CD4-positive, alpha-beta T cell treated with Interleukin-12 subunit alpha and Interleukin-12 subunit beta, for 1 hour (primary cell): ENCODE measurements at regions not wholly inside any gene's neighbourhood (a gene's known extent, or its start where the extent isn't known, plus 50 kb on each side); places are given as distances from the start of the nearest gene placed in this dataset.
"Not testable (repeated sequence)": the region's sequence is repeated elsewhere in the genome, so short reads cannot be mapped to it uniquely, and the experiment has no call there.

Source experiments
- DNase-seq: peaks from one replicate; pipeline ENCODE4 v3.0.0-alpha.2; 2020

DNA sequence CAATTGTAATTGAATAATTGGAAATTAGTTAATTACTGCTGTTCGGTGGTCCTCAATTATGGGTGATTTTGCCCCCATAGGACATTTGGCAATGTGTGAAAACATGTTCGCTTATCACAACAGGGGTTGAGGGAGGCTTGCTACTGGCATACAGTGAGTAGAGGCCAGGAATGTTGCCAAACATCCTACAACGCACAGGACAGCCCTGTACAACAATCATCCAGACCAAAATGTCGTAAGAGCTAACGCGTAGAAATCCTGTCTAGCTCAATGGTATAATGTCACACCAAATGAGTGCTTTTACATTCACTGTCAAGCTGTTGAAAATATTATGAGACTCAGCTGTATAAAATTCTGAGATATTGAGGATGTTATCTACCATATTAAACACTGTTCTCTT, 464.4 kb upstream of the TUSC1 start:
- DNase-seq: no peak

DNA sequence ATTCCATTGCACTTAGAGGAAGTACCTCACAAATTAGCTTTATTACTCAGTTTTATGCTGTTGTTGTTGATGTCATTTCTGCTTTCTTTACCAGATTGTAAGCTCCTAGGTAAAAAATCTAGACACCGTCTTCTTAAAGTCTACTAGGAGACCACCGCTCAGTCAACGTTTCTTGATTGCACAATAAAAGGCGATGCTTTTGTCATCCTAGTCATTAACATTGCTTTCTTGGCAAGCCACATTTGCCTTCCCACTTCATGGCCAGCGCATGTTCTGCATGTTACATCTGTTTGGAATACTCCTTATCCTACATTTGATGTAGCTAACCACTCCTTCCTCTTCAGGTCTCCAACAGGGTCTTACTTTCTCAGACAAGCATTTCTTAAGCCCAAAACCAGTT, 464.0 kb upstream of the TUSC1 start:
- DNase-seq: no peak

DNA sequence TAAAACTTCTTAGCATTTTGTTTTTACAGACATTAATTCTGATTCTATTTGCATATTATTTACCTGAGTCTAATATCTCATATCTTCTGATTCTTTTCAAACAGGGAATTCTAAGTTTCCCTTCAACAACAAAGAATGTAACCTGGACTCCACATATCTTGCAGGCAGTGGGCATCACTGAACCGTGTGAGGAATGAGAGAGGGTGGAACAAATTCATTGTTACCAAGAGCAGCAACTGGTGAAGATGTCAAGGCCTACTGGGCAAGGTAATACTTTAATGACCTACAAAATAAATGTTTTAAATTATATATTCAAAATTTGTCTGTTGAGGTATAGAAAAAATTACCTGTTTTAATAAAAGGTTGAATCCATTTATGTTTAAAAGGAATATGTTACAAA, 455.3 kb upstream of the TUSC1 start:
- no peak for DNase-seq

DNA sequence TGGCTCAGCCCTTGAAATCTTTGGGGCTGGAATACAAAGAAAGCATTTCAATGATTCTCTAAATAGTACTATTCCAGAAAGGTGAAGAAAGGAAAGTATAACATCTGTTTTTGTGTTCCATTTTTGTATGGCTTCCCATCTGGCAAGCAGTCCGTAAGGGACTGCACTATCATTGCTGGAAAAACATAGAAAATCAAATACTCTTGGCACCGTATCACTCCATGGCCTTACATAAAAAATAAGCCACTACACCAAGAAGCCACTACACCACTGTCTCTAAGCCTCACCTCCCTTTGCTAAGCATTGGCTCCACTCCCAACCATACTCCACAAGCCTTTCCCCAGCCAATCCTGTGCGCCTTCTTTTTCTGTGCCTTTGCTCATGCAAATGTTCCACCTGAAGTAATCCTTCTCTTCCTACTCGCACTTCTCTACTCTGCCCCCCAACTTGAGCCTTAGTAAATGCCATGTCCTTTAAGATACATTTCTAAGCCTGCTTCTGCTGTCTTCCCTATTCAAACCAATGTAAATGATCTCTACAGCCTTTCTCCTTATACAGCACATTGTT, 454.6 kb upstream of the TUSC1 start:
- no peak for DNase-seq

DNA sequence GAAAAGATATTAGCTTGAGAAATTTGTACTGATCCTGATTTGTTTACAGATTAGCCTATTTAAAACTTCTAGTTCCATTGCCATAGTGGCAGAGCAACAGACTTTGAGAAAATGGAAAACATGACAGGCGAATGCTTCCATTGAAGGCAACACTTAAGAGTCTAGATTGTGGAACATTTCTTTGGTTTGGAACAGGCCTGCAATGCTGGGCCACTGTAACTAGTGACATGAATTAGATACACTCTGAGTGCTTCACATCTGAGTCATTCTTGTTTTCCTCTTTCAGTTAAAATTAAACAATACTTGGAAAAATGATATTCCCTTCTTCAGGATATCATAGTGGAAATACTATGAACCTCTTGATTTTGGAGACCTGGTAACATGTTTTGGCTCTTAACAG, 453.6 kb upstream of the TUSC1 start:
- DNase-seq: no peak

DNA sequence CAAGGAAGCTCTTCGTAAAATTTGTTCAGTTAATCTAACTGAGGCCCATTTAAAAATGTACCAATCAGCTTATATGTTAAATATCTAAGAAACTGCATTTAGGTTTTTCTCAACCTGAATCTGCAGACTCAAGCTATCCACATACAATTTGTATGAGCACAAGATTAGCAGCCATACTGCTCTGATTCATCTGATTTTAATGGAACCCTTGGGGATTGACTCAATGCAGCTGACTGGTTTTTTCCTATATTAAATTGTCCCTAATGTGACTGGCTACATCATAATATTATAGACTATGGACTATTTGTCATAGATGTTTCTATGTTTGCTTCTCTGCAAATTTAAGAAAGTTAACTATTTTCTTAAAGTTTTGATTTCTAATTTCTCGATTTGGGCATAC, 451.0 kb upstream of the TUSC1 start:
- no peak for DNase-seq

DNA sequence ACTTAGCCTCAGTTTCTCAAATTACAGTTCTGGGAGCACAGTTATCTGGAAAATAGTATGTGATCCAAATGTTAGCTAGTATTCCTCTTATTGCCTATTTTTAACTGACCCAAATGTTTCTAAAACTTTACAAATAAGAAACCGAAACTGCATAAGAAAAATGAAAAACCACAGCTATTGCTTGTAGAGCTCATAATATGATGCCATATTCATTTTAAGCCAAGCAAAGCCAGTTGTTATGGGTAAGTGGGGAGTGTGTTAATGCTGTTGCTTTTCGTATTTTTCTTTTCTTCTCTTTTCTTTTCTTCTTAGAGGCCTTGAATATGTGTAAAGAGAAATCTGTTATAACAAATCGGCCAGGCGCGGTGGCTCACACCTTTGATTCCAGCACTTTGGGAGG, 447.4 kb upstream of the TUSC1 start:
- no peak for DNase-seq

DNA sequence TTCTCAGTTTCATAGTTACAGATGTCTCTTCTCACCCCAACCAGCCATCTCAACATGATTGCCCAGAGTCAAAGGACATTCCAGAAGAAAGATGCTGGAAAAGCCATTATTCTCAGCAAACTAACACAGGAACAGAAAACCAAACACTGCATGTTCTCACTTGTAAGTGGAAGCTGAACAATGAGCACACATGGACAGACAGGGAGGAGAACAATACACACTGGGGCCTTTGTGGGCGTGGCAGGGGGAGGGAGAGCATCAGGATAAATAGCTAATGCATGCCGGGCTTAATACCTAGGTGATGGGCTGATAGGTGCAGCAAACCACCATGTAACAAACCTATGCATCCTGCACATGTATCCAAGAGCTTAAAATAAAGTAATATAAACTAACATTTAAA, 437.8 kb upstream of the TUSC1 start:
- not testable (repeated sequence) for DNase-seq

DNA sequence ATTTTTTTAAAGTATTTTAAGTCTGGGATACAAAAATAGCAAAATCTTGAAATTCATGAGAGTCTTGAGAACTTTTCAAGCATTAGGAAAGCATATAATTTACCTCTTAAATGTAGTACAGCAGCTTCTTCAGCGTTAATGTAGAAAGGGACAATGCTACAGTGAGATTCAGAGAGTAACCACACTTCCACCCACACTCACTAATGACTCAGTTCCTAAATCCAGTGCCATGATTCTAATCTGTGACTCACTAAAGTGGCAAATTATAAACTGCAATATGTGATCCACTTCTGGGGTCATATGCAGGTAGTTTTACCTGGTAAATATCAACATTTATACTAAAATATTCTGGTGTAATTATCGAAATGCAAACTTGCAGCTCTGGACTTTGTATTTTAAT, 434.5 kb upstream of the TUSC1 start:
- no peak for DNase-seq

DNA sequence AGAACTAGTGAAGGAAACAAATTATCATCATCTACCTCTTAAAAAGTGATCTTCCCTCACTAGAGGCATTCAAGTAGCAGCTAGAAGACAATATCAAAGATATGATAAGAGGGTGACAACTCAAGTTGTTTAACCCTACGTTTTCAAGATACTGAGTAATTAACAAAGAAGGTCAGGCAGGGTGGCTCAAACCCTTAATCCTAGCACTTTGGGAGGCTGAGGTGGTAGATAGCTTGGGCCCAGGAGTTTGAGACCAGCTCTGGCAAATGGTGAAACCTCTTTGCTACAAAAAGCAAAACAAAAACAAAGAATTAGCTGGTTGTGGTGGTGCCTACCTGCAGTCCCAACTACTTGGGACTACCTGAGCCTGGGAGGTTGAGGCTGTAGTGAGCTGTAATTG, 408.2 kb upstream of the TUSC1 start:
- DNase-seq: no peak

DNA sequence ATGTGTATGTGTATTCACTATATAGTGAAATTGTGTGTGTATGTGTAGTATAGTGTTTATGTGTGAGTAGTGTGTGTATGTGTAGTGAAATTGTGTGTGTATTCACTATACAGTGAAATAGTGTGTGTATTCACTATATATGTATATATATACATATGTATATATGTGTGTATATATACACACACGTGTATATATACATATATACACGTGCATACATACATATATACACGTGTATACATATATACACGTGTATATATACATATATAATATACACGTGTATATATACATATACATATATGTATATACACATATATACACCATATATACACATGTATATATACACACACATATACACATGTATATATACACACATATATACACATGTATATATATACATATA, 403.6 kb upstream of the TUSC1 start:
- no peak for DNase-seq

DNA sequence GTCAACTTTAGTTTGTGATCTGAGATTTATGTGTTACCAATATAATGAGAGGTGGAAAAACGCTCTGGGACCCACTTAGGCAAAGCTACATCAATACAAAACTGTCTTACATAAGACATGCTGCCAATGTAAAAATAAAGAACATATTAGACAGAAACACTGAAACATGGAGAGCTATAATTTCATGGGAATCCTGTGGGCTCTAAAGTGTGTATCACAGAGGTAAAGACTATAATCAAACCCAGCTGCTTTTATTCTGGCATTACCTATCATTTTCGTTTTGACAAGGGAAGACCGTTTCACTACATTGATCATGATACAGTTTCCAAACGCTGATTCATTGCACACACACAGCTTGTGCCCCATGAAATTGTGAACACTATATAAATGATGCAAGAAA, 400.5 kb upstream of the TUSC1 start:
- DNase-seq: no peak

DNA sequence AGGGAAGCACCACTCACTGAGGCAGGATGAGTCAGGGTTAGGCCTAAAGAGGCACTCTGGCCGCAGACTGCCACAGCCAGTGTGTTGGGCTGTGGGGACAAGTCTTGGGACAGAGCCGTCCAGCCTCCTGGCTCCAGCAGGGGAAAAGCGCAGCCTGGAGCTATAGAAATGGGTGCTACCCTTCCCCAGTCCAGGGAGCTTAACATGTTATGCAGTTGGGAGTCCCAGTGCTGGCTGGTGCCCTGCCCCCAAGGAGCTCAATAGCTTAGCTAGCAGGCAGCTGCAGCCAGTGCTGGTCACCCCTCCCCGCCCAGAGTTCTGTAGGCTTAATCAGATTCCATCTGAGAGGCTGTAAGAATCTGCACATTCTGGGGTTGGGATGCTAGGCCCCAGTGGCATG, 399.6 kb upstream of the TUSC1 start:
- no peak for DNase-seq

DNA sequence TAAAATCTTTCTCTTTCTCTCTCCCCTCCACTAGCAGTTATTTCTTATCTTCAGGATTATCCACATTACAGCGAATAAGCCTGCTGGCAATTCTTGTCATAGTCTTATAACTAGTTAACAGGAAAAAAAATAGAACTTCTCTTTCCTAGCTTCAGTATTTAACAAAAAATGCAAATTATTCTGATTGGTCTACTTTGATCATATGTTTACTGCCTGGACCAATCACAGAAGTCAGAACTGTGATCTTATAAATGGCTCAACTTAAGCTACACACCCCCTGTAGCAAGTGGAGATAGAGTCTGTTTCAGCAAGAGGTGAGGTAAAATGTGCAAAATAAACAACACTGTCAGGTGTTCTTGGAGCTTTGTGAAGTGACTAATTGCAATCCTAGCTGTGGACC, 389.4 kb upstream of the TUSC1 start:
- no peak for DNase-seq

DNA sequence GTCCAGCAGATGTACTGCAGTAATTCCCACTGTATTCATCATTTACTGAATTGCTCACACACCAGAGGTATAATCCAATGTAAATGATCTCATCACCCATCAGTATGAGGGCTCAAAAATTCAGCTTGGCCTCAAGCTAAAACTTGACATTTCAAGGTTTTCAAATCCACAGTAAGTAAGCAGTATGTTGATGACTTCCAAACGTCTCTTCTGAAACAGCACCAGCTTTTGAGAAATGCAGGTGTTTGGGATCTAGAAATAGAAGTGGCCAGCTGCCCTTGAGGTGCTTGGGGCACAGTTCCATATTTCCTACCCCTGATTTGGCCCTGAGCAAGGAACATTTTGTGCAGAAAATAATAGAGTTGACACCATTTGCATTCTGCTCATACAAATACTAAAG, 388.0 kb upstream of the TUSC1 start:
- DNase-seq: no peak

DNA sequence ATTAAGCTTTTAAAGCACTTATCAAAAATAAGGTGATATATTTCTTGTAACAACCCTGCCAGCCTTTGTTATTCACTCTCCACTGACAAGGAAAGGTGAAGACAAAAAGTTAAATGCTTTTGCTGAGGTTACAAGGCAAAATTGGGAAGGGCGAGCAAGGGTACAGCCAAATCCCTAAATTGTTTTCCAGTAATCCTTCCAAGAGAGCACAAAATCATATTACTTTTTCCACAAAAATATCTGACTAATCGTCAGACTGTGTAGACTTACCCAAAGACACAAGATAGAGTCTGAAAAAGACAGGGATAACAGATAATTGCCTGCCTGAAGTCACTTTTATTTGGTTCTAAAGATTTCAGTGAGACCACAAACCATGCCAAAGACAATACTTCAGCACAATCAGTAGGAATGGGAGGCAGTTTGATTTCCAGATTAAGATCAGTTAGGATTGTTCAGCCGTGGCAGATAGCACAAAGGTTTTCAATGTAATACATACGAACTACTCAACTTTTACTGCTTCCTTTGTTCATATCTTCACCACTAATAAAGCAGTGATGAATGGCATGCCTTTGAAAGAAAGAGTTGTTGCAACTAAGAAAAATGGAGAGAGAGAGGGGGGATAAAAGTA, 383.8 kb upstream of the TUSC1 start:
- no peak for DNase-seq

DNA sequence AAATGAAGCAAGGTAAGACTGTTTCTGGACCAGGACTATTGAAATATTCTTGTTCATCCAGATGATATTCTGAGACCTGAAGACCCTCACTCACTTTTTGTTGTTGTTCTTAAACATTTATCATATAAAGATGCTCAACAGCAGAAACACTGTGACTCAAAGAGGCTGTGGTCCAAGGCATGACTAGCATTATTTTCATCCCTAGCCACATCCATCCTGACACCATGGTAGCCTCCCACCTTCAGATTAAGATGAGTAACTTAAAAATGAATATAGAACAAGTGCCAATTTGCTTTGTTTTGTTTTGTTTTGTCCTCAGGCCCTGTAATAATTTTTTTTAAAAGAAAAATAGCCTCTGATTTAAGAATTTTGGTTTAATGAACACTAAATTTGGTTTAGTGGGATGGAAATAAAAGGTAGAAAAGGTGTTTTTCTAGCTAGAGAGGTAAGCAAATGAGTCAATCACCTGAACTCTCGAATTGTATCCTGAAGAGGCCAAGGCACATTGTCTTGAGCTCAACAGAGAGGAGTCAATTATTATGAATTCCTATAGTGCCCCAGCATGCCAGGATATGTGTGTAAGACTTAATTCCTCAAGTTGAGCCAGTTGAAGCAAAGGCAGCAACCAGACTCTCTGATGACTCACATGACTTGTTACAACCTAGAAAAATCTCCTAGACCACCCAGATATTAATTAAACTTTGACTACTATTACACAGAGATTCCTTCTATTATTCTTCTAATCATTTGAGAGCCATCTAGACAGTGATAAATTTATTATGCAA, 380.1 kb upstream of the TUSC1 start:
- DNase-seq: no peak

DNA sequence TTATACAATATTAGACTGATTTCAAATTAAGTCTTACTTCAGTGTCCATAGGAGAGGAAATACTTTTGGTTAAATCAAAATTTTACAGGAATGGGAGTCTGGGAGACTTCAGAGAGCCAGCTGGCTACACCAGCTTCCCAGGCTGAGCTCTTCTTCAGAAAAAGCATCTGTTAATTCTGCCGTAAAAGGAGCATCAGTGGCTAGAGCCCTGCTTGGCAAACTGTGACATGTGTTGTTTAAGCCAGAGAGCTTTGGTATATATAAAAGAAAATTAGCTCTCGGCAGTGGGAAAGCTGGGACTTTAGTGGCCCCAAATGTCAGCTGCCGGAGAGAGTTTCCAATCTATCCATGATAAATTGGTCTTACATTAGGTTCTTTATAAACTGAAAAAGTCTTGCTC, 378.8 kb upstream of the TUSC1 start:
- DNase-seq: no peak

DNA sequence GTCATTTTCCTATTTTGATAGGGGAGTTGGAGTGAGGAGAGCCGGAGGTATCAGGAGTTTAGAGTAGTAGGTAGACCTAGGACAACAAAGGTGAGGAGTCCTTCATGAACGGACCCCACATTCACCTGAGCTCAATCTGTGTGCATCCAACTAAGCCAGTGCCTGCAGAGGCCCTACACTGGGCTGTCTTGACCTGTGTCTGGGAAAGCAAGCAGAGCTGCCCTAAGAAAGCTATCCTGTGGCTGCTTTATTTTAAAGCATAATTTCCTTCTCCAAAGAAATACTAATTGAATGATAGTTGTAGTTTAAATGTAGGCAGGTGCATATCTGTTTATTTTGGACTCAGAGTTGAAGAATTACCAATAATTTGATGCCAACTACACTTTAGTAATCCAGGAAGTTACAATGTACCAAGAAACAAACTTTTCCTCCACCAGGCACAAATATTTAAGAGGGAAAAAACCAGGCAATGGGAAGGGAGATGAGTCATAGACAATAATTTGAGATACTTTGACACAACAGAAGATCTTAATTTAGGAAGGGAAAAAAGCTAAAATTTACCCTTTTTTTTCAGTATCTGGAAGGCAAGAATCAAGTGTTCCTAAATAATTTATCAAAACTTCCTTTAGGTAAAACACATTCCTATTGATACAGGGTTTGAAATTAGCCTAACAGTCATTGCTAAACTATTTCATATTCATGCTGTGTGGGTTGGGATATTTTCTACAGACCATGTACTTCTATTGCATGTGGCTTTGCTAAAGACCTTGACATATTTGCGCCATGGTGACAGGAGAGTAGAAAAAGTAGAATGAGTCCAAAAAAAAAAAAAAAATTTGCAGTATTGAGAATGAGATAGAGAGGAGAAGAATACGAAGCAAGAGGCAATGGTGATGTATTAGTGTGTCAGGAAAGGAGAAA, 376.6 kb upstream of the TUSC1 start:
- DNase-seq: no peak

DNA sequence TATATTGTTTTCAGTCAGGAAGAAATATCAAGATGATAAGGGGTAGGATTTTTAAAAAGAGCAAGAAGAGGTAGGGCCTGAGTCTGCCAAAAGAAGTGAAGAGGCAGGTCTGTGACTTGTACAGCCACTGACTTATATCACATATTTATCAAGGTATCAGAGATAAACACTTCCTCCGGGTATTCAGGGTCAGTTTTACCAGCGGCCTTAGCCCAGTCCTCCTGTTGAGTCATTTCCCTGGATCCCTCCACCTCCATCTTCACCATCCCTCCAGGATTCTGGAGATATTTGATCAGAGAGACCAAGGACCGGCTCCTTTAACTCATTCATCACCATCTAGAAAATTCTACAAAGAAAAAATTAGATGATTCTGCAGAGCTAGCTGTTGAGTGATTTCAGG, 375.7 kb upstream of the TUSC1 start:
- DNase-seq: no peak

DNA sequence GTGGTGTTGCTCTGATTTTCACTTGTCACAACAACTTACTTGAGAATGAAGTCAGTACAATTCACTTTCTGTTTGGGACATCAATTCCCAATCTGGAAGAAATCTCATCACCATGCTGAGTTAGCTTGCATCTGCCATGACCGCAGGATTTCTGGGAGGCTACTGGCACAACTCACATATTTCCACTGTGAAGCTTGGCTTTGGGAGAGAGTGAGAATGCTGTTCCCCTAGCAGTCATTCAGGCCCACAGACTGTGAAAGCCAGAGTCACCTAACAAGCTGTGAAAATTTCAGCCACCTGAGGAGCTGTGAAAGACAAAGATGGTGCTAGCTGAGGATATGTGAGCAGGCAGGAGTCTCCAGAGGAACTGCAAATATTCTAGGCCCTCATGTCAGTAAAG, 365.2 kb upstream of the TUSC1 start:
- no peak for DNase-seq

DNA sequence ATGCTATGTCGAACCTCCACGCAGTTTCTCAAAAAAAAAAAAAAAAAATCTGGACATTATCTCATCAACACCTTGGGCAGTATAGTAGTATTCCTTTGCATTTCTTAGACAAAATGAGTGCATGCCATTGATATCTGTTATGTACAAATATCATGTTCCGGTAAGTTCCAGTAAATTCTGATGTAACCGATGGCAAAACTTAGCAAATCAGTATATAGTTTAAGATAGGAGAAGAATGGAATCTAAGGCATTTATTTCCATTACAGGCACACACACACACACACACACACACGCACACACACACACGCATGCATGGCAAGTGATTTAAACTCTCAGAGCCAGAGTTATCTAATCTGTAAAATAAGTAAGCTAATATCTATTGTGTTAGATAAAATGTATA, 356.5 kb upstream of the TUSC1 start:
- no peak for DNase-seq

DNA sequence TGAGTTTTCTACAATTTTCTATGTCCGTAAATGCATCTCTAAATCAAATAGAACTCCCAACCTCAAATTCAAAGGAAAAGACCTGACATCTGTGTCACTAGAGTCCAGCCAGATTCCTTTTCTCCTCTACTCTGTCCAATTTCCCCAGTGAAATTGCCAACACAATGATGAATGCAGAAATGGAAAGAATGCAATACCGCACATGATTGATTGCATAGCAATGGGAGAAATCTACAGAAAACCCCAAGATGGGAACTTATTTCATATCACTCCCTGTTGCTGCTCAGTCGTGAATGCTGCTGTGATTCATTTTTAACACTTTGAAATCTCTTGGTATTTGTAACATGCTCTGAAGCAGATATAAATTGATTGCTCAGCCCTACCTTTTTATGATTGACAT, 355.1 kb upstream of the TUSC1 start:
- DNase-seq: no peak
